WTC11 (cell line): ENCODE measurements at regions not wholly inside any gene's neighbourhood (a gene's known extent, or its start where the extent isn't known, plus 50 kb on each side); places are given as distances from the start of the nearest gene placed in this dataset.

Experiments used
- ATAC-seq: fragments of 200-7000 bp; cut with Tn5 transposase; 2 replicates; pipeline ENCODE4 v1.10.0; 2021; ENCODE audit warnings: mild to moderate bottlenecking, moderate library complexity
- CTCF ChIA-PET: fragments of 300-600 bp; sonication (Branson Sonifier 250); formaldehyde crosslinking; loops from one replicate; lab custom pipeline; 2021; ENCODE audit warnings: antibody characterized with exemption; lab: Charles Lee
- POLR2A ChIA-PET: fragments of 350-600 bp; sonication (Branson Sonifier 250); formaldehyde crosslinking; loops from one replicate; lab custom pipeline; 2021; ENCODE audit warnings: antibody characterized with exemption; lab: Charles Lee
- DNase-seq: peaks from one replicate; pipeline ENCODE4 v3.0.0; 2021; ENCODE audit warnings: low spot score
- H3K27ac Mint-ChIP-seq: 2 replicates; pipeline ENCODE4 v1.8.0; 2021; ENCODE audit warnings: mixed read lengths
- H3K27me3 Mint-ChIP-seq: 2 replicates; pipeline ENCODE4 v1.8.0; 2021; ENCODE audit warnings: low read depth, mild to moderate bottlenecking, moderate library complexity, mixed read lengths
- H3K36me3 Mint-ChIP-seq: 2 replicates; pipeline ENCODE4 v1.8.0; 2021; ENCODE audit warnings: mixed read lengths
- H3K4me1 Mint-ChIP-seq: 2 replicates; pipeline ENCODE4 v1.8.0; 2022; ENCODE audit warnings: mixed read lengths
- H3K4me3 Mint-ChIP-seq: 2 replicates; pipeline ENCODE4 v1.8.0; 2021; ENCODE audit warnings: mild to moderate bottlenecking, moderate library complexity, mixed read lengths
- H3K9me3 Mint-ChIP-seq: 2 replicates; pipeline ENCODE4 v1.8.0; 2021; ENCODE audit warnings: mixed read lengths
- AR ChIP-seq: fragments of 250-450 bp; sonication (Bioruptor Pico); IDR thresholded peaks from 2 replicates; pipeline ENCODE4 v1.9.0; 2021; ENCODE audit warnings: mild to moderate bottlenecking
- CDX4 ChIP-seq: fragments of 250-450 bp; sonication (Bioruptor Pico); IDR thresholded peaks from 2 replicates; pipeline ENCODE4 v1.9.0; 2021; ENCODE audit warnings: moderate library complexity, mild to moderate bottlenecking, inconsistent platforms, borderline replicate concordance
- GTF2I ChIP-seq: fragments of 250-450 bp; sonication (Bioruptor Pico); conservative IDR thresholded peaks from 2 replicates; pipeline ENCODE4 v1.4.0; 2021; ENCODE audit warnings: mild to moderate bottlenecking
- MAX ChIP-seq: sonication (generic); formaldehyde crosslinking; IDR thresholded peaks from 2 replicates; pipeline ENCODE4 v1.8.0; 2022; ENCODE audit warnings: mild to moderate bottlenecking, missing genetic modification reagents
- NFE2L1 ChIP-seq: sonication (generic); formaldehyde crosslinking; IDR thresholded peaks from 2 replicates; pipeline ENCODE4 v1.8.1; 2023; ENCODE audit warnings: missing genetic modification reagents
- TCF7 ChIP-seq: sonication (generic); formaldehyde crosslinking; IDR thresholded peaks from 2 replicates; pipeline ENCODE4 v1.8.0; 2022; ENCODE audit warnings: mild to moderate bottlenecking, low read depth, missing genetic modification reagents, moderate library complexity
- ZBTB21 ChIP-seq: sonication (generic); formaldehyde crosslinking; IDR thresholded peaks from 2 replicates; pipeline ENCODE4 v1.8.1; 2023; ENCODE audit warnings: mild to moderate bottlenecking, missing genetic modification reagents, borderline replicate concordance
- ZNF263 ChIP-seq: sonication (generic); formaldehyde crosslinking; IDR thresholded peaks from 2 replicates; pipeline ENCODE4 v1.8.1; 2022; ENCODE audit warnings: low read depth, mild to moderate bottlenecking, moderate library complexity, missing genetic modification reagents
- ZNF416 ChIP-seq: fragments of 250-450 bp; sonication (Bioruptor Pico); IDR thresholded peaks from 2 replicates; pipeline ENCODE4 v1.9.0; 2021; ENCODE audit warnings: mild to moderate bottlenecking, inconsistent platforms
- TF ChIP-seq, protein P1 (sequence below): sonication (generic); formaldehyde crosslinking; IDR thresholded peaks from 2 replicates; pipeline ENCODE4 v1.8.1; 2022; ENCODE audit warnings: mild to moderate bottlenecking, missing genetic modification reagents, moderate library complexity, borderline replicate concordance
- TF ChIP-seq, protein P2 (sequence below): sonication (generic); formaldehyde crosslinking; conservative IDR thresholded peaks from 2 replicates; pipeline ENCODE4 v1.8.1; 2022; ENCODE audit warnings: mild to moderate bottlenecking, missing genetic modification reagents
- TF ChIP-seq, protein P3 (sequence below): sonication (generic); formaldehyde crosslinking; IDR thresholded peaks from 2 replicates; pipeline ENCODE4 v1.8.1; 2022; ENCODE audit warnings: low read depth, missing genetic modification reagents, borderline replicate concordance
- TF ChIP-seq, protein P4 (sequence below): sonication (generic); formaldehyde crosslinking; IDR thresholded peaks from 2 replicates; pipeline ENCODE4 v1.8.1; 2023; ENCODE audit warnings: mild to moderate bottlenecking, missing genetic modification reagents, borderline replicate concordance
- TF ChIP-seq, protein P5 (sequence below): fragments of 200-600 bp; IDR thresholded peaks from 2 replicates; pipeline ENCODE4 v1.8.0; 2022; ENCODE audit warnings: antibody characterized with exemption

DNA sequence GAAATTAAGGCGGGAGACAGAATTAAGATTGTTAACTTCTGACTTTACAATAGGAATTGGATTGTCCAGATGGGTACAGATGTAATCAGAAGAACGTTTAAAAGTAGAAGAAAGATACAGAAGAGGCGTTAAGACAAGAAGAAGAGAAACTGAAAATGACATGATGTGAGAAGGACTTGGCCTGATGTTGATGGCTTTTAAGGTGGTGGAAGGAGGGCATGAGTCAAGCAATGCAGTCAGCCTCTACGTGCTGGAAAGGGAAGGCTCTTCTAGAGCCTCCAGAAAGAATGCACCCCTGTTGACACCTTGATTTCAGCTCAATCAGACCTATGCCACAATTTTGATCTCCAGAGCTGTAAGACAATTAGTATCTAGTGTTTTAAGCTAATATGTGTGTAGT, 466.9 kb upstream of the LRRC4C start:
- H3K4me3 Mint-ChIP-seq = no peak overlapping the region
- H3K9me3 Mint-ChIP-seq = no peaks in the 10 kb centered on the region
- H3K27me3 Mint-ChIP-seq = no peaks in the 10 kb centered on the region; the same call in 1 of the 2 replicates
- ChIA-PET CTCF (no interaction called here), POLR2A (no interaction called here)
- no peaks in the 10 kb centered on the region for H3K36me3 Mint-ChIP-seq
- ATAC-seq (no peak), DNase-seq (no peak)
- H3K4me1 Mint-ChIP-seq = peaks cover 13% of the 10 kb centered on the region
- no peak overlapping the region for H3K27ac Mint-ChIP-seq
- no peak for TF ChIP-seq MAX (CRISPR knock-in tag)
- TF ChIP-seq, protein P1, sequence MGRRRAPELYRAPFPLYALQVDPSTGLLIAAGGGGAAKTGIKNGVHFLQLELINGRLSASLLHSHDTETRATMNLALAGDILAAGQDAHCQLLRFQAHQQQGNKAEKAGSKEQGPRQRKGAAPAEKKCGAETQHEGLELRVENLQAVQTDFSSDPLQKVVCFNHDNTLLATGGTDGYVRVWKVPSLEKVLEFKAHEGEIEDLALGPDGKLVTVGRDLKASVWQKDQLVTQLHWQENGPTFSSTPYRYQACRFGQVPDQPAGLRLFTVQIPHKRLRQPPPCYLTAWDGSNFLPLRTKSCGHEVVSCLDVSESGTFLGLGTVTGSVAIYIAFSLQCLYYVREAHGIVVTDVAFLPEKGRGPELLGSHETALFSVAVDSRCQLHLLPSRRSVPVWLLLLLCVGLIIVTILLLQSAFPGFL (CRISPR knock-in tag) = no peak
- TF ChIP-seq, protein P2, sequence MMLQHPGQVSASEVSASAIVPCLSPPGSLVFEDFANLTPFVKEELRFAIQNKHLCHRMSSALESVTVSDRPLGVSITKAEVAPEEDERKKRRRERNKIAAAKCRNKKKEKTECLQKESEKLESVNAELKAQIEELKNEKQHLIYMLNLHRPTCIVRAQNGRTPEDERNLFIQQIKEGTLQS (CRISPR knock-in tag) = no peak
- TF ChIP-seq, protein P3, sequence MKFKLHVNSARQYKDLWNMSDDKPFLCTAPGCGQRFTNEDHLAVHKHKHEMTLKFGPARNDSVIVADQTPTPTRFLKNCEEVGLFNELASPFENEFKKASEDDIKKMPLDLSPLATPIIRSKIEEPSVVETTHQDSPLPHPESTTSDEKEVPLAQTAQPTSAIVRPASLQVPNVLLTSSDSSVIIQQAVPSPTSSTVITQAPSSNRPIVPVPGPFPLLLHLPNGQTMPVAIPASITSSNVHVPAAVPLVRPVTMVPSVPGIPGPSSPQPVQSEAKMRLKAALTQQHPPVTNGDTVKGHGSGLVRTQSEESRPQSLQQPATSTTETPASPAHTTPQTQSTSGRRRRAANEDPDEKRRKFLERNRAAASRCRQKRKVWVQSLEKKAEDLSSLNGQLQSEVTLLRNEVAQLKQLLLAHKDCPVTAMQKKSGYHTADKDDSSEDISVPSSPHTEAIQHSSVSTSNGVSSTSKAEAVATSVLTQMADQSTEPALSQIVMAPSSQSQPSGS (CRISPR knock-in tag) = no peak

DNA sequence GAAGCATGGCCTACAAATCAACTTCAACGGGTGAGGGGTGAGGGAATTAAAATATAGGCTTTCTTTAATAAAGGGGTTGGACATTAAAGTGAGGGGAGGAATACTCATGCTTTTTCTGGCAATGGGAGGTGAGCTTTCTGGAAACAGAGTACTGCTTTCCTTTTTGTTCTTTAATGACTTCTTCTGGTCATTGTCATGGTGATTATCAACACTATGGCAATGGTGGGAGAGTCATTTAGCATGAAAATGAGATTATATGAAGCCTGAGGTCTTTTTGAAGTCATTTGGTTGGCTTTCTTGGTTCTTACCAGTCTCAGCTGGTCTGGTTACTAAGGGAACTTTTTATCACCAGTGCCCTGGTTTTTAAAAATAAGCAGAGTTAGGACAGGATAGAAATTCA, 475.8 kb upstream of the LRRC4C start:
- ChIA-PET POLR2A (no interaction called here), CTCF (no interaction called here)
- TF ChIP-seq NFE2L1 (no peak), TCF7 (CRISPR knock-in tag) (no peak), ZNF263 (no peak), ZBTB21 (CRISPR knock-in tag) (no peak), AR (CRISPR knock-in tag) (no peak)
- ATAC-seq = peak; percentile 55
- DNase-seq = no peak
- Mint-ChIP-seq H3K27ac (no peak overlapping the region), H3K4me1 (peaks cover 10% of the 10 kb centered on the region), H3K9me3 (peaks cover 13% of the 10 kb centered on the region), H3K36me3 (peaks cover 8% of the 10 kb centered on the region), H3K27me3 (no peaks in the 10 kb centered on the region; the same call in 1 of the 2 replicates), H3K4me3 (no peak overlapping the region)

DNA sequence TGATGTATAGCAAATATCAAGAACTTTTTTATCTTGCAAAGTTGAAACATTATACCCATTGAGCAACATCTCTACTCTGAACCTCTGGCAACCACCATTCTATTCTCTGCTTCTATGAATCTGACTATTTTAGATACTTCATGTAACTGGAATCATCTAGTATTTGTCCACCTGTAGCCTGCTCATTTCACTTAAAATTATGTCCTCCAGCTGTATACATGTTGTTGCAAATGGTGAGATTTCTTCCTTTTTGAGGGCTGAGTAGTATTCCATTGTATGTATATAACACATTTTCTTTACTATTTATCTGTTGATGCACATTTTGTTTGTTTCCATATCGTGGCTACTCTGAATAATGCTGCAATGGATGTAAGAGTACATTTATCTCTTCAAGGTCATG, 476.3 kb upstream of the LRRC4C start:
- no peak overlapping the region for H3K27ac Mint-ChIP-seq
- no peak overlapping the region for H3K4me3 Mint-ChIP-seq
- ATAC-seq (no peak), DNase-seq (no peak)
- CTCF ChIA-PET = no interaction called here
- H3K27me3 Mint-ChIP-seq = no peaks in the 10 kb centered on the region; the same call in 1 of the 2 replicates
- peaks cover 10% of the 10 kb centered on the region for H3K4me1 Mint-ChIP-seq
- TF ChIP-seq GTF2I (CRISPR knock-in tag) = peak; percentile 52
- TF ChIP-seq ZBTB21 (CRISPR knock-in tag) = no peak
- H3K9me3 Mint-ChIP-seq = peaks cover 18% of the 10 kb centered on the region
- POLR2A ChIA-PET = no interaction called here
- peaks cover 8% of the 10 kb centered on the region for H3K36me3 Mint-ChIP-seq

GRCh38 chr11:41943656-41944055, 484.2 kb upstream of the LRRC4C start:
- ChIA-PET CTCF (no interaction called here), POLR2A (no interaction called here)
- H3K4me1 Mint-ChIP-seq = peaks cover 8% of the 10 kb centered on the region
- H3K9me3 Mint-ChIP-seq = peaks cover 8% of the 10 kb centered on the region
- no peak overlapping the region for H3K27ac Mint-ChIP-seq
- no peak overlapping the region for H3K4me3 Mint-ChIP-seq
- no peaks in the 10 kb centered on the region for H3K36me3 Mint-ChIP-seq
- no peak for ATAC-seq
- DNase-seq = no peak
- H3K27me3 Mint-ChIP-seq = no peaks in the 10 kb centered on the region
- TF ChIP-seq CDX4 (CRISPR knock-in tag) = no peak
- TF ChIP-seq, protein P4, sequence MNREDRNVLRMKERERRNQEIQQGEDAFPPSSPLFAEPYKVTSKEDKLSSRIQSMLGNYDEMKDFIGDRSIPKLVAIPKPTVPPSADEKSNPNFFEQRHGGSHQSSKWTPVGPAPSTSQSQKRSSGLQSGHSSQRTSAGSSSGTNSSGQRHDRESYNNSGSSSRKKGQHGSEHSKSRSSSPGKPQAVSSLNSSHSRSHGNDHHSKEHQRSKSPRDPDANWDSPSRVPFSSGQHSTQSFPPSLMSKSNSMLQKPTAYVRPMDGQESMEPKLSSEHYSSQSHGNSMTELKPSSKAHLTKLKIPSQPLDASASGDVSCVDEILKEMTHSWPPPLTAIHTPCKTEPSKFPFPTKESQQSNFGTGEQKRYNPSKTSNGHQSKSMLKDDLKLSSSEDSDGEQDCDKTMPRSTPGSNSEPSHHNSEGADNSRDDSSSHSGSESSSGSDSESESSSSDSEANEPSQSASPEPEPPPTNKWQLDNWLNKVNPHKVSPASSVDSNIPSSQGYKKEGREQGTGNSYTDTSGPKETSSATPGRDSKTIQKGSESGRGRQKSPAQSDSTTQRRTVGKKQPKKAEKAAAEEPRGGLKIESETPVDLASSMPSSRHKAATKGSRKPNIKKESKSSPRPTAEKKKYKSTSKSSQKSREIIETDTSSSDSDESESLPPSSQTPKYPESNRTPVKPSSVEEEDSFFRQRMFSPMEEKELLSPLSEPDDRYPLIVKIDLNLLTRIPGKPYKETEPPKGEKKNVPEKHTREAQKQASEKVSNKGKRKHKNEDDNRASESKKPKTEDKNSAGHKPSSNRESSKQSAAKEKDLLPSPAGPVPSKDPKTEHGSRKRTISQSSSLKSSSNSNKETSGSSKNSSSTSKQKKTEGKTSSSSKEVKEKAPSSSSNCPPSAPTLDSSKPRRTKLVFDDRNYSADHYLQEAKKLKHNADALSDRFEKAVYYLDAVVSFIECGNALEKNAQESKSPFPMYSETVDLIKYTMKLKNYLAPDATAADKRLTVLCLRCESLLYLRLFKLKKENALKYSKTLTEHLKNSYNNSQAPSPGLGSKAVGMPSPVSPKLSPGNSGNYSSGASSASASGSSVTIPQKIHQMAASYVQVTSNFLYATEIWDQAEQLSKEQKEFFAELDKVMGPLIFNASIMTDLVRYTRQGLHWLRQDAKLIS = no peak
- TF ChIP-seq, protein P5, sequence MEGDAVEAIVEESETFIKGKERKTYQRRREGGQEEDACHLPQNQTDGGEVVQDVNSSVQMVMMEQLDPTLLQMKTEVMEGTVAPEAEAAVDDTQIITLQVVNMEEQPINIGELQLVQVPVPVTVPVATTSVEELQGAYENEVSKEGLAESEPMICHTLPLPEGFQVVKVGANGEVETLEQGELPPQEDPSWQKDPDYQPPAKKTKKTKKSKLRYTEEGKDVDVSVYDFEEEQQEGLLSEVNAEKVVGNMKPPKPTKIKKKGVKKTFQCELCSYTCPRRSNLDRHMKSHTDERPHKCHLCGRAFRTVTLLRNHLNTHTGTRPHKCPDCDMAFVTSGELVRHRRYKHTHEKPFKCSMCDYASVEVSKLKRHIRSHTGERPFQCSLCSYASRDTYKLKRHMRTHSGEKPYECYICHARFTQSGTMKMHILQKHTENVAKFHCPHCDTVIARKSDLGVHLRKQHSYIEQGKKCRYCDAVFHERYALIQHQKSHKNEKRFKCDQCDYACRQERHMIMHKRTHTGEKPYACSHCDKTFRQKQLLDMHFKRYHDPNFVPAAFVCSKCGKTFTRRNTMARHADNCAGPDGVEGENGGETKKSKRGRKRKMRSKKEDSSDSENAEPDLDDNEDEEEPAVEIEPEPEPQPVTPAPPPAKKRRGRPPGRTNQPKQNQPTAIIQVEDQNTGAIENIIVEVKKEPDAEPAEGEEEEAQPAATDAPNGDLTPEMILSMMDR = no peak
- no peak for TF ChIP-seq ZBTB21 (CRISPR knock-in tag)
- no peak for TF ChIP-seq ZNF416
- no peak for TF ChIP-seq GTF2I (CRISPR knock-in tag)
